ENCODE measurements at regions not wholly inside any gene's neighbourhood (a gene's known extent, or its start where the extent isn't known, plus 50 kb on each side); places are given as distances from the start of the nearest gene placed in this dataset.

- peak; percentile 72 for DNase-seq
Observed at GRCh38 chrX:67780694-67781109, 236.9 kb downstream of the AR start.

- DNase-seq, result no peak
Observed at GRCh38 chrX:67781132-67781531, 237.3 kb downstream of the AR start.

- no peak for DNase-seq
Observed at GRCh38 chrX:67784712-67785111, 240.9 kb downstream of the AR start.

GRCh38 chrX:67787196-67787595 lies 243.4 kb downstream of the AR start:
- DNase-seq, result no peak

- DNase-seq, result no peak
Observed at GRCh38 chrX:67789536-67789935, 245.7 kb downstream of the AR start.

All from SIG-M5 (cell line).